Body of pancreas (tissue), 4 donors: ENCODE measurements at regions not wholly inside any gene's neighbourhood (a gene's known extent, or its start where the extent isn't known, plus 50 kb on each side); places are given as distances from the start of the nearest gene placed in this dataset.

Source experiments
- CTCF ChIP-seq, 7 experiments: fragments of 450-650 bp in 4 of 7; fragments of 200-600 bp in 3 of 7; sonication (generic) in 3 of 7; IDR thresholded peaks; one replicate each; pipeline ENCODE4 v1.5.1; 2016 to 2019; ENCODE audit warnings: antibody characterized with exemption in 7 of 7
- POLR2A ChIP-seq, 3 donors: fragments of 450-650 bp; IDR thresholded peaks; one replicate each; pipeline ENCODE4 v1.6.1; 2016; ENCODE audit warnings: antibody characterized with exemption in 3 of 3, mild to moderate bottlenecking in 2 of 3

GRCh38 chr9:7608261-7608660, 191.3 kb downstream of the DMAC1 start:
- TF ChIP-seq CTCF (IDR thresholded peaks at IDR 0.05) = no peak
- no peak for TF ChIP-seq POLR2A (IDR thresholded peaks at IDR 0.05)
